GM23338 (cell line): ENCODE measurements at regions not wholly inside any gene's neighbourhood (a gene's known extent, or its start where the extent isn't known, plus 50 kb on each side); places are given as distances from the start of the nearest gene placed in this dataset.

Experiments used
- ATAC-seq: fragments of 200-7000 bp; cut with Tn5 transposase; 3 replicates; pipeline ENCODE4 v1.9.1; 2020
- DNase-seq: peaks from one replicate; pipeline ENCODE4 v3.0.0-alpha.2; 2015; ENCODE audit warnings: low spot score
- H2AFZ ChIP-seq: fragments of 200-600 bp; sonication (generic); 2 replicates; pipeline ENCODE4 v1.8.0; 2016; ENCODE audit warnings: antibody characterized with exemption, mild to moderate bottlenecking, moderate library complexity
- H3F3A ChIP-seq: fragments of 200-600 bp; sonication (generic); replicated peaks from 2 replicates; pipeline ENCODE4 v1.8.0; 2017; ENCODE audit warnings: antibody characterized with exemption, mixed run types, low read depth
- H3K27ac ChIP-seq: fragments of 200-600 bp; sonication (generic); 2 replicates; pipeline ENCODE4 v1.6.1; 2016; ENCODE audit warnings: low read depth
- H3K27me3 ChIP-seq: fragments of 200-600 bp; sonication (generic); 2 replicates; pipeline ENCODE4 v1.8.0; 2016; ENCODE audit warnings: mild to moderate bottlenecking, mixed run types, moderate library complexity; ENCODE audit not compliant: insufficient read depth
- H3K36me3 ChIP-seq: fragments of 200-600 bp; sonication (generic); 2 replicates; pipeline ENCODE4 v1.8.0; 2016; ENCODE audit warnings: mild to moderate bottlenecking; ENCODE audit not compliant: insufficient read depth
- H3K4me1 ChIP-seq: fragments of 200-600 bp; sonication (generic); 2 replicates; pipeline ENCODE4 v1.8.0; 2016; ENCODE audit warnings: mild to moderate bottlenecking, moderate library complexity; ENCODE audit not compliant: insufficient read depth
- H3K4me2 ChIP-seq: fragments of 200-600 bp; sonication (generic); 2 replicates; pipeline ENCODE4 v1.7.1; 2017; ENCODE audit warnings: mixed run types
- H3K4me3 ChIP-seq: fragments of 200-600 bp; sonication (generic); 2 replicates; pipeline ENCODE4 v1.6.1; 2016; ENCODE audit warnings: mixed run types
- H3K79me2 ChIP-seq: fragments of 200-600 bp; sonication (generic); replicated peaks from 2 replicates; pipeline ENCODE4 v1.8.0; 2017; ENCODE audit warnings: mild to moderate bottlenecking; ENCODE audit not compliant: insufficient read depth
- H3K9me2 ChIP-seq: fragments of 200-600 bp; sonication (generic); 2 replicates; pipeline ENCODE4 v1.8.0; 2017; ENCODE audit not compliant: insufficient read depth
- H4K20me1 ChIP-seq: fragments of 200-600 bp; sonication (generic); replicated peaks from 2 replicates; pipeline ENCODE4 v1.8.0; 2017; ENCODE audit warnings: mild to moderate bottlenecking; ENCODE audit not compliant: insufficient read depth
- H3K27ac Mint-ChIP-seq: 2 replicates; pipeline ENCODE4 v1.8.0; 2020; ENCODE audit warnings: inconsistent platforms, mild to moderate bottlenecking, moderate library complexity, mixed read lengths
- H3K27me3 Mint-ChIP-seq: 3 replicates; pipeline ENCODE4 v1.8.0; 2022; ENCODE audit warnings: low read depth, mild to moderate bottlenecking, moderate library complexity, mixed read lengths, inconsistent platforms; ENCODE audit not compliant: insufficient read depth, poor library complexity
- H3K36me3 Mint-ChIP-seq: 3 replicates; pipeline ENCODE4 v1.8.0; 2021; ENCODE audit warnings: low read depth, mild to moderate bottlenecking, inconsistent platforms, moderate library complexity, mixed read lengths
- H3K4me1 Mint-ChIP-seq: 3 replicates; pipeline ENCODE4 v1.8.0; 2020; ENCODE audit warnings: mild to moderate bottlenecking, inconsistent platforms, mixed read lengths
- H3K4me3 Mint-ChIP-seq: 3 replicates; pipeline ENCODE4 v1.8.0; 2021; ENCODE audit warnings: moderate library complexity, mild to moderate bottlenecking, inconsistent platforms, mixed read lengths
- H3K9me3 Mint-ChIP-seq: 3 replicates; pipeline ENCODE4 v1.8.0; 2020; ENCODE audit warnings: moderate library complexity, mild to moderate bottlenecking, inconsistent platforms, mixed read lengths
- CREB1 ChIP-seq: fragments of 250-450 bp; sonication (Bioruptor Pico); IDR thresholded peaks from 2 replicates; pipeline ENCODE4 v1.5.0; 2020; ENCODE audit warnings: low read depth, mild to moderate bottlenecking, moderate library complexity
- JUNB ChIP-seq: IDR thresholded peaks from one replicate; pipeline ENCODE4 v1.6.1; 2016; ENCODE audit warnings: antibody characterized with exemption; ENCODE audit not compliant: unreplicated experiment
- NANOG ChIP-seq: IDR thresholded peaks from 2 replicates; pipeline ENCODE4 v1.6.1; 2016; ENCODE audit warnings: antibody characterized with exemption, borderline replicate concordance
- POLR2AphosphoS5 ChIP-seq: IDR thresholded peaks from 2 replicates; pipeline ENCODE4 v1.6.1; 2016; ENCODE audit warnings: antibody characterized with exemption, low read depth
- STAT1 ChIP-seq: IDR thresholded peaks from one replicate; pipeline ENCODE4 v1.6.1; 2016; ENCODE audit warnings: antibody characterized with exemption; ENCODE audit not compliant: unreplicated experiment
- ZNF114 ChIP-seq: fragments of 250-450 bp; sonication (Bioruptor Pico); IDR thresholded peaks from 2 replicates; pipeline ENCODE4 v1.5.0; 2020; ENCODE audit warnings: mild to moderate bottlenecking, moderate library complexity
- TF ChIP-seq, protein P1 (sequence below): fragments of 250-450 bp; sonication (Bioruptor Pico); IDR thresholded peaks from 2 replicates; pipeline ENCODE4 v1.5.0; 2020; ENCODE audit warnings: mild to moderate bottlenecking, moderate library complexity
- TF ChIP-seq, protein P2 (sequence below): IDR thresholded peaks from 2 replicates; pipeline ENCODE4 v1.6.1; 2016; ENCODE audit warnings: antibody characterized with exemption

DNA sequence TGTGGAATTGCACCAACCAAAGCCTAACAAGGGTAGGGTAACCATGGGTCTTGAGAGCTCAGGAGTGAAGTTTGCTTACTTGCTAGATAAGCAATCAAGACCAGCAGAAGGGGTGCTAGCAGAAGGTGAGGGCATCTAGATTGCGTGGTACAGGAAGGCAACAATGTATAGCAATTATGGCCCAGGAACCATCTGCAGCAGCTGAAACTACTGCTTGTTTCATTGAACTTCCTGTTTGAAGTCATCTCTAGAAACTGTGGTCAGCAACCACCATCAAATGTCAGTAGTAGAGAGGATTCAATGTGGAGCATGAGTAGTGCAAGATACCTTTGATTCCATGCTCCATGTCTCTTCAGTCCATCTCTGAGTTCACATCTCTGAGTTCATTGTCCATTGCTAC, 462.1 kb upstream of the GRAMD2B start:
- no peak for ATAC-seq
- no peaks in the 10 kb centered on the region for H3K27me3 Mint-ChIP-seq
- DNase-seq: no peak
- Histone ChIP-seq H3K4me2 (no peak overlapping the region), H3K9me2 (peaks cover 17% of the 10 kb centered on the region), H3K36me3 (no peaks in the 10 kb centered on the region), H3K27ac (no peak overlapping the region), H3K4me1 (no peaks in the 10 kb centered on the region), H3K27me3 (no peaks in the 10 kb centered on the region), H3K4me3 (no peak overlapping the region), H3K79me2 (no peaks in the 10 kb centered on the region), H3F3A (no peaks in the 10 kb centered on the region), H4K20me1 (no peaks in the 10 kb centered on the region), H2AFZ (no peak overlapping the region)
- TF ChIP-seq ZNF114 (CRISPR knock-in tag): no peak
- TF ChIP-seq, protein P1, sequence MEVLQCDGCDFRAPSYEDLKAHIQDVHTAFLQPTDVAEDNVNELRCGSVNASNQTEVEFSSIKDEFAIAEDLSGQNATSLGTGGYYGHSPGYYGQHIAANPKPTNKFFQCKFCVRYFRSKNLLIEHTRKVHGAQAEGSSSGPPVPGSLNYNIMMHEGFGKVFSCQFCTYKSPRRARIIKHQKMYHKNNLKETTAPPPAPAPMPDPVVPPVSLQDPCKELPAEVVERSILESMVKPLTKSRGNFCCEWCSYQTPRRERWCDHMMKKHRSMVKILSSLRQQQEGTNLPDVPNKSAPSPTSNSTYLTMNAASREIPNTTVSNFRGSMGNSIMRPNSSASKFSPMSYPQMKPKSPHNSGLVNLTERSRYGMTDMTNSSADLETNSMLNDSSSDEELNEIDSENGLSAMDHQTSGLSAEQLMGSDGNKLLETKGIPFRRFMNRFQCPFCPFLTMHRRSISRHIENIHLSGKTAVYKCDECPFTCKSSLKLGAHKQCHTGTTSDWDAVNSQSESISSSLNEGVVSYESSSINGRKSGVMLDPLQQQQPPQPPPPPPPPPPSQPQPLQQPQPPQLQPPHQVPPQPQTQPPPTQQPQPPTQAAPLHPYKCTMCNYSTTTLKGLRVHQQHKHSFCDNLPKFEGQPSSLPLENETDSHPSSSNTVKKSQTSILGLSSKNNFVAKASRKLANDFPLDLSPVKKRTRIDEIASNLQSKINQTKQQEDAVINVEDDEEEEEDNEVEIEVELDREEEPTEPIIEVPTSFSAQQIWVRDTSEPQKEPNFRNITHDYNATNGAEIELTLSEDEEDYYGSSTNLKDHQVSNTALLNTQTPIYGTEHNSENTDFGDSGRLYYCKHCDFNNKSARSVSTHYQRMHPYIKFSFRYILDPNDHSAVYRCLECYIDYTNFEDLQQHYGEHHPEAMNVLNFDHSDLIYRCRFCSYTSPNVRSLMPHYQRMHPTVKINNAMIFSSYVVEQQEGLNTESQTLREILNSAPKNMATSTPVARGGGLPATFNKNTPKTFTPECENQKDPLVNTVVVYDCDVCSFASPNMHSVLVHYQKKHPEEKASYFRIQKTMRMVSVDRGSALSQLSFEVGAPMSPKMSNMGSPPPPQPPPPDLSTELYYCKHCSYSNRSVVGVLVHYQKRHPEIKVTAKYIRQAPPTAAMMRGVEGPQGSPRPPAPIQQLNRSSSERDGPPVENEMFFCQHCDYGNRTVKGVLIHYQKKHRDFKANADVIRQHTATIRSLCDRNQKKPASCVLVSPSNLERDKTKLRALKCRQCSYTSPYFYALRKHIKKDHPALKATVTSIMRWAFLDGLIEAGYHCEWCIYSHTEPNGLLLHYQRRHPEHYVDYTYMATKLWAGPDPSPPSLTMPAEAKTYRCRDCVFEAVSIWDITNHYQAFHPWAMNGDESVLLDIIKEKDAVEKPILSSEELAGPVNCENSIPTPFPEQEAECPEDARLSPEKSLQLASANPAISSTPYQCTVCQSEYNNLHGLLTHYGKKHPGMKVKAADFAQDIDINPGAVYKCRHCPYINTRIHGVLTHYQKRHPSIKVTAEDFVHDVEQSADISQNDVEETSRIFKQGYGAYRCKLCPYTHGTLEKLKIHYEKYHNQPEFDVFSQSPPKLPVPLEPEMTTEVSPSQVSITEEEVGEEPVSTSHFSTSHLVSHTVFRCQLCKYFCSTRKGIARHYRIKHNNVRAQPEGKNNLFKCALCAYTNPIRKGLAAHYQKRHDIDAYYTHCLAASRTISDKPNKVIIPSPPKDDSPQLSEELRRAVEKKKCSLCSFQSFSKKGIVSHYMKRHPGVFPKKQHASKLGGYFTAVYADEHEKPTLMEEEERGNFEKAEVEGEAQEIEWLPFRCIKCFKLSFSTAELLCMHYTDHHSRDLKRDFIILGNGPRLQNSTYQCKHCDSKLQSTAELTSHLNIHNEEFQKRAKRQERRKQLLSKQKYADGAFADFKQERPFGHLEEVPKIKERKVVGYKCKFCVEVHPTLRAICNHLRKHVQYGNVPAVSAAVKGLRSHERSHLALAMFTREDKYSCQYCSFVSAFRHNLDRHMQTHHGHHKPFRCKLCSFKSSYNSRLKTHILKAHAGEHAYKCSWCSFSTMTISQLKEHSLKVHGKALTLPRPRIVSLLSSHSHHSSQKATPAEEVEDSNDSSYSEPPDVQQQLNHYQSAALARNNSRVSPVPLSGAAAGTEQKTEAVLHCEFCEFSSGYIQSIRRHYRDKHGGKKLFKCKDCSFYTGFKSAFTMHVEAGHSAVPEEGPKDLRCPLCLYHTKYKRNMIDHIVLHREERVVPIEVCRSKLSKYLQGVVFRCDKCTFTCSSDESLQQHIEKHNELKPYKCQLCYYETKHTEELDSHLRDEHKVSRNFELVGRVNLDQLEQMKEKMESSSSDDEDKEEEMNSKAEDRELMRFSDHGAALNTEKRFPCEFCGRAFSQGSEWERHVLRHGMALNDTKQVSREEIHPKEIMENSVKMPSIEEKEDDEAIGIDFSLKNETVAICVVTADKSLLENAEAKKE (CRISPR knock-in tag): no peak
- no peak for TF ChIP-seq JUNB
- no peak for TF ChIP-seq NANOG
- no peak for TF ChIP-seq CREB1 (CRISPR knock-in tag)
- TF ChIP-seq, protein P2, sequence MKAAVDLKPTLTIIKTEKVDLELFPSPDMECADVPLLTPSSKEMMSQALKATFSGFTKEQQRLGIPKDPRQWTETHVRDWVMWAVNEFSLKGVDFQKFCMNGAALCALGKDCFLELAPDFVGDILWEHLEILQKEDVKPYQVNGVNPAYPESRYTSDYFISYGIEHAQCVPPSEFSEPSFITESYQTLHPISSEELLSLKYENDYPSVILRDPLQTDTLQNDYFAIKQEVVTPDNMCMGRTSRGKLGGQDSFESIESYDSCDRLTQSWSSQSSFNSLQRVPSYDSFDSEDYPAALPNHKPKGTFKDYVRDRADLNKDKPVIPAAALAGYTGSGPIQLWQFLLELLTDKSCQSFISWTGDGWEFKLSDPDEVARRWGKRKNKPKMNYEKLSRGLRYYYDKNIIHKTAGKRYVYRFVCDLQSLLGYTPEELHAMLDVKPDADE: no peak
- H3K27ac Mint-ChIP-seq: no peak overlapping the region
- no peak overlapping the region for H3K4me3 Mint-ChIP-seq
- no peaks in the 10 kb centered on the region for H3K36me3 Mint-ChIP-seq
- no peaks in the 10 kb centered on the region for H3K4me1 Mint-ChIP-seq
- H3K9me3 Mint-ChIP-seq: no peaks in the 10 kb centered on the region; the same call in 2 of the 3 replicates

DNA sequence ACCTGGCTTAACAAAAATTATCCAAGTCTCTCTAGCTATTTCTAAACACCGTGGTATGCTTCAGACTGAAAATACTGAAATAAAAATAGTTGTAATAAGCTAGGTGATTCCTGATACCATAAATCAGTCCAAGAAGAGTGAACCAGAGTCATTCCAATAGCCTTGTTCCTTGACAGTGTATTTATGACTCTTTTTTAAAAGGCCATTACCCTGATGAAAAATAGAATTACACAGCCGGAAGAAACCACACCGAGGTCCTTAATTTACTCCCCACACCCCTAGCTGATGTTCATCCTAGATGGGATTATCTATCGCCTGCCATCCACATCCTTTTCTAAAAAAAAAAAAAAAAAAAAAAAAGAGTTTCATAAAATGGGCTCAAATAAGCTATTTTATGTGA, 457.6 kb upstream of the GRAMD2B start:
- H4K20me1 ChIP-seq: no peaks in the 10 kb centered on the region
- ATAC-seq (no peak), DNase-seq (no peak)
- H3K27me3 Mint-ChIP-seq: no peaks in the 10 kb centered on the region
- H3K9me2 ChIP-seq: peaks cover 17% of the 10 kb centered on the region
- no peaks in the 10 kb centered on the region for H3K27me3 ChIP-seq
- no peak overlapping the region for H2AFZ ChIP-seq
- no peak overlapping the region for H3K4me3 ChIP-seq
- no peaks in the 10 kb centered on the region for H3K4me1 ChIP-seq
- H3K4me1 Mint-ChIP-seq: peaks cover 9% of the 10 kb centered on the region
- no peaks in the 10 kb centered on the region; the same call in 2 of the 3 replicates for H3K9me3 Mint-ChIP-seq
- no peaks in the 10 kb centered on the region for H3K79me2 ChIP-seq
- no peaks in the 10 kb centered on the region for H3F3A ChIP-seq
- no peak overlapping the region for H3K27ac ChIP-seq
- no peak overlapping the region for H3K4me3 Mint-ChIP-seq
- H3K27ac Mint-ChIP-seq: no peak overlapping the region
- H3K36me3 ChIP-seq: no peaks in the 10 kb centered on the region
- H3K4me2 ChIP-seq: no peak overlapping the region
- no peaks in the 10 kb centered on the region for H3K36me3 Mint-ChIP-seq
- TF ChIP-seq STAT1: no peak
- no peak for TF ChIP-seq POLR2AphosphoS5
- no peak for TF ChIP-seq NANOG
